HepG2 (cell line): ENCODE measurements at regions not wholly inside any gene's neighbourhood (a gene's known extent, or its start where the extent isn't known, plus 50 kb on each side); places are given as distances from the start of the nearest gene placed in this dataset.

ENCODE experiments used
- ATAC-seq: fragments of 200-7000 bp; cut with Tn5 transposase; 3 replicates; pipeline ENCODE4 v1.9.1; 2020; ENCODE audit warnings: mild to moderate bottlenecking, moderate library complexity
- BruUV-seq: library from RNA; stranded (reverse); fragments of 400-500 nt; replicated peaks from 2 replicates; lab custom pipeline; 2021; lab: Mats Ljungman, UMichigan
- CTCF ChIA-PET: fragments of 300-600 bp; formaldehyde crosslinking; extraction: SDS; loops from one replicate; lab custom pipeline; 2021; ENCODE audit warnings: low total read pairs, inconsistent platforms, low intra/inter-chr PET ratio; lab: Yijun Ruan, JAX
- POLR2A ChIA-PET: fragments of 350-600 bp; sonication (Branson Sonifier 250); formaldehyde crosslinking; loops from one replicate; lab custom pipeline; 2020; ENCODE audit warnings: antibody characterized with exemption, inconsistent platforms; lab: Yijun Ruan, JAX
- DNase-seq: peaks from one replicate; pipeline ENCODE4 v3.0.0-alpha.2; 2015; ENCODE audit warnings: low spot score
- FAIRE-seq: peaks from 3 replicates; lab custom pipeline; 2011; peaks lifted over from hg19 to GRCh38; lab: Jason Lieb, UNC
- H2AFZ ChIP-seq: one replicate; pipeline ENCODE4 v1.6.1; 2011; ENCODE audit warnings: low read length, inconsistent platforms
- H3K27ac ChIP-seq: fragments of 300-600 bp; 3 replicates; pipeline ENCODE4 v1.8.0; 2011; ENCODE audit warnings: mixed run types, mild to moderate bottlenecking, mixed read lengths, low read length, inconsistent platforms; ENCODE audit not compliant: insufficient read depth; ENCODE audit errors: extremely low read length
- H3K27me3 ChIP-seq, 2 experiments: fragments of 200-600 bp in 1 of 2; 2 replicates in 1 of 2; 3 replicates in 1 of 2; pipeline versions ENCODE4 v1.6.0 to v1.8.0; 2011; ENCODE audit warnings: low read length in 2 of 2, mild to moderate bottlenecking in 2 of 2, moderate library complexity in 2 of 2, inconsistent platforms in 1 of 2; ENCODE audit not compliant: insufficient read depth in 2 of 2, control insufficient read depth in 1 of 2
- H3K36me3 ChIP-seq, 2 experiments: fragments of 200-600 bp in 1 of 2; replicated peaks in 1 of 2; 2 replicates in 1 of 2; 3 replicates in 1 of 2; pipeline versions ENCODE4 v1.5.1 to v1.8.0; 2011; ENCODE audit warnings: low read length in 2 of 2, inconsistent platforms in 1 of 2; ENCODE audit not compliant: insufficient read depth in 2 of 2, control insufficient read depth in 1 of 2
- H3K4me1 ChIP-seq: 2 replicates; pipeline ENCODE4 v1.5.1; 2012; ENCODE audit warnings: low read length, inconsistent platforms; ENCODE audit not compliant: insufficient read depth
- H3K4me2 ChIP-seq: 2 replicates; pipeline ENCODE4 v1.6.0; 2011; ENCODE audit warnings: low read depth, low read length, inconsistent platforms
- H3K4me3 ChIP-seq, 3 experiments: fragments of 200-600 bp in 1 of 3; sonication (generic), shearing (Covaris generic) in 1 of 3; replicated peaks in 1 of 3; 2 replicates each; pipeline ENCODE4 v1.5.1; 2011 to 2016; ENCODE audit warnings: low read length in 3 of 3, inconsistent platforms in 2 of 3, low read depth in 2 of 3, mild to moderate bottlenecking in 2 of 3, control low read depth in 1 of 3, mixed read lengths in 1 of 3; ENCODE audit not compliant: insufficient read depth in 1 of 3
- H3K79me2 ChIP-seq: one replicate; pipeline ENCODE4 v1.6.1; 2011; ENCODE audit warnings: low read length, inconsistent platforms; ENCODE audit not compliant: insufficient read depth
- H3K9ac ChIP-seq: 2 replicates; pipeline ENCODE4 v1.6.0; 2011; ENCODE audit warnings: mild to moderate bottlenecking, low read depth, low read length, inconsistent platforms; ENCODE audit not compliant: insufficient read depth
- H3K9me3 ChIP-seq: 2 replicates; pipeline ENCODE4 v1.5.1; 2012; ENCODE audit warnings: mild to moderate bottlenecking, low read length
- H4K20me1 ChIP-seq: 2 replicates; pipeline ENCODE4 v1.6.0; 2011; ENCODE audit warnings: inconsistent platforms, mild to moderate bottlenecking, low read length, moderate library complexity; ENCODE audit not compliant: insufficient read depth
- SALL2 ChIP-seq: sonication (generic); formaldehyde crosslinking; IDR thresholded peaks from 2 replicates; pipeline ENCODE4 v1.8.1; 2023; ENCODE audit warnings: mild to moderate bottlenecking, missing genetic modification reagents, inconsistent platforms
- SNAI1 ChIP-seq: sonication (generic); formaldehyde crosslinking; IDR thresholded peaks from 2 replicates; pipeline ENCODE4 v1.5.0; 2020; ENCODE audit warnings: mild to moderate bottlenecking, missing genetic modification reagents, borderline replicate concordance
- WGBS: methylation state at CpG from one replicate; pipeline ENCODE4 v1.1.6; 2017; ENCODE audit warnings: low lambda C conversion rate; 5-methylcytosine and 5-hydroxymethylcytosine counted together
- in situ Hi-C: cut with HindIII; loops from 2 replicates; pipeline ENCODE4 v1.10.0; 2017; ENCODE audit warnings: low pct_unique_long_range_greater_than_20kb; ENCODE audit not compliant: extremely low pct_ligation_motif_present
- intact Hi-C: fragments of 100-400 bp; cut with micrococcal nuclease; formaldehyde crosslinking; loops from one replicate; pipeline ENCODE4 v1.10.0; 2022; ENCODE audit not compliant: unreplicated experiment
- TF ChIP-seq, protein P1 (sequence below): sonication (generic); formaldehyde crosslinking; IDR thresholded peaks from 2 replicates; pipeline ENCODE4 v1.5.0; 2020; ENCODE audit warnings: mild to moderate bottlenecking, missing genetic modification reagents
- TF ChIP-seq, protein P2 (sequence below): IDR thresholded peaks from 2 replicates; pipeline ENCODE4 v1.6.1; 2016

- Histone ChIP-seq H3K27me3 (peaks cover 2 to 9% of the 10 kb centered on the region in 2 experiments; a peak in 3 of 5 replicates), H2AFZ (no peak overlapping the region), H3K4me1 (no peaks in the 10 kb centered on the region), H3K79me2 (no peaks in the 10 kb centered on the region), H4K20me1 (no peaks in the 10 kb centered on the region), H3K36me3 (no peaks in the 10 kb centered on the region), H3K27ac (no peak overlapping the region), H3K9me3 (no peaks in the 10 kb centered on the region), H3K9ac (no peak overlapping the region), H3K4me2 (no peak overlapping the region), H3K4me3 (no peak overlapping the region)
- CTCF ChIA-PET, result no interaction called here
- in situ Hi-C loops (no loop called here), intact Hi-C loops (no loop called here)
- BruUV-seq, result no TSS peak
- TF ChIP-seq SNAI1 (CRISPR knock-in tag) (no peak), SALL2 (no peak)
- TF ChIP-seq, protein P1, sequence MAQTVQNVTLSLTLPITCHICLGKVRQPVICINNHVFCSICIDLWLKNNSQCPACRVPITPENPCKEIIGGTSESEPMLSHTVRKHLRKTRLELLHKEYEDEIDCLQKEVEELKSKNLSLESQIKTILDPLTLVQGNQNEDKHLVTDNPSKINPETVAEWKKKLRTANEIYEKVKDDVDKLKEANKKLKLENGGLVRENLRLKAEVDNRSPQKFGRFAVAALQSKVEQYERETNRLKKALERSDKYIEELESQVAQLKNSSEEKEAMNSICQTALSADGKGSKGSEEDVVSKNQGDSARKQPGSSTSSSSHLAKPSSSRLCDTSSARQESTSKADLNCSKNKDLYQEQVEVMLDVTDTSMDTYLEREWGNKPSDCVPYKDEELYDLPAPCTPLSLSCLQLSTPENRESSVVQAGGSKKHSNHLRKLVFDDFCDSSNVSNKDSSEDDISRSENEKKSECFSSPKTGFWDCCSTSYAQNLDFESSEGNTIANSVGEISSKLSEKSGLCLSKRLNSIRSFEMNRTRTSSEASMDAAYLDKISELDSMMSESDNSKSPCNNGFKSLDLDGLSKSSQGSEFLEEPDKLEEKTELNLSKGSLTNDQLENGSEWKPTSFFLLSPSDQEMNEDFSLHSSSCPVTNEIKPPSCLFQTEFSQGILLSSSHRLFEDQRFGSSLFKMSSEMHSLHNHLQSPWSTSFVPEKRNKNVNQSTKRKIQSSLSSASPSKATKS (CRISPR knock-in tag), result no peak
- TF ChIP-seq, protein P2, sequence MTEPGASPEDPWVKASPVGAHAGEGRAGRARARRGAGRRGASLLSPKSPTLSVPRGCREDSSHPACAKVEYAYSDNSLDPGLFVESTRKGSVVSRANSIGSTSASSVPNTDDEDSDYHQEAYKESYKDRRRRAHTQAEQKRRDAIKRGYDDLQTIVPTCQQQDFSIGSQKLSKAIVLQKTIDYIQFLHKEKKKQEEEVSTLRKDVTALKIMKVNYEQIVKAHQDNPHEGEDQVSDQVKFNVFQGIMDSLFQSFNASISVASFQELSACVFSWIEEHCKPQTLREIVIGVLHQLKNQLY (CRISPR knock-in tag), result no peak
- ATAC-seq (no peak; the same call in 1 of the 3 replicates), FAIRE-seq (no peak), DNase-seq (no peak)
- 2% methylated on average over 7 of the region's 8 CpGs for WGBS
- POLR2A ChIA-PET, result no interaction called here
Observed at GRCh38 chr20:24828992-24829648, 119.9 kb upstream of the CST7 start.
